ENCODE measurements at regions not wholly inside any gene's neighbourhood (a gene's known extent, or its start where the extent isn't known, plus 50 kb on each side); places are given as distances from the start of the nearest gene placed in this dataset.

GRCh38 chr5:113807427-113807991 is 294.0 kb downstream of the YTHDC2 start:
- no peak for TF ChIP-seq POLR2A (IDR thresholded peaks at IDR 0.05; ENCODE audit: low read length)
- TF ChIP-seq GATA1 (IDR thresholded peaks at IDR 0.05; ENCODE audit: low read depth, low read length), result no peak

Measured in erythroblast (primary cell).